ENCODE measurements at regions not wholly inside any gene's neighbourhood (a gene's known extent, or its start where the extent isn't known, plus 50 kb on each side); places are given as distances from the start of the nearest gene placed in this dataset.

DNA sequence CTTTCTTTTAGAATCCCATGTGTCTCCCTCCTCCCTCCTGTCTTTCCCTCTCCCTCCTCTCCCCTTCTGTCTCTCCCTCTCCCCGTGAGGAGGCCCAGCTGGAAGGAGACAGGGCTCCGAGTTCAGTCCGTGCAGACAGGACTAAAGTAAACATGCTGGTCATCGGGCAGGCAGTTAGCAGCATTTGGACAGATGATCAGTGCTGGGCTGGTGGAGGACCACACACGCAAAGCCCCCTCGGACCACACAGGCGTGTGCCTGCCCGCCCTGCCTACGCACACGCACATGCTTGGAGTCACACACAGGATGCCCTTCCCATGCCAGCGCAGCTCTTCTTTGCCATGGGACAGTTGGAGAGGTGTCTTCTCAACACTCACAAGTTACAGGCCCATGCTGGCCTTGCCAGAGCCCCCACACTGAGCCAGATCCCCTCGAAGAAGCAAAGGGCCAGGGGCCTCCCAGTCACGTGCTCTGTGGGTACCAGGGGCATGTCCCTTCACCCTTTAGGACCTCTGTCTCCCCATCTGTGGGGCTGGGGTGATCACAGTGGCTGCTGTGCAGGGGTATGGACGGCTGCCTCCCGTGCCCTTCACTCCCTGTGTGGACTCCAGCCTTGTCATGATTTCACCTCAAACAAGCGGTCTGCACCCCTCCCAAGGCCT lies 215.7 kb upstream of the FOXF1 start:
- TF ChIP-seq POLR2A (IDR thresholded peaks at IDR 0.05), result no peak
- TF ChIP-seq, protein P1, sequence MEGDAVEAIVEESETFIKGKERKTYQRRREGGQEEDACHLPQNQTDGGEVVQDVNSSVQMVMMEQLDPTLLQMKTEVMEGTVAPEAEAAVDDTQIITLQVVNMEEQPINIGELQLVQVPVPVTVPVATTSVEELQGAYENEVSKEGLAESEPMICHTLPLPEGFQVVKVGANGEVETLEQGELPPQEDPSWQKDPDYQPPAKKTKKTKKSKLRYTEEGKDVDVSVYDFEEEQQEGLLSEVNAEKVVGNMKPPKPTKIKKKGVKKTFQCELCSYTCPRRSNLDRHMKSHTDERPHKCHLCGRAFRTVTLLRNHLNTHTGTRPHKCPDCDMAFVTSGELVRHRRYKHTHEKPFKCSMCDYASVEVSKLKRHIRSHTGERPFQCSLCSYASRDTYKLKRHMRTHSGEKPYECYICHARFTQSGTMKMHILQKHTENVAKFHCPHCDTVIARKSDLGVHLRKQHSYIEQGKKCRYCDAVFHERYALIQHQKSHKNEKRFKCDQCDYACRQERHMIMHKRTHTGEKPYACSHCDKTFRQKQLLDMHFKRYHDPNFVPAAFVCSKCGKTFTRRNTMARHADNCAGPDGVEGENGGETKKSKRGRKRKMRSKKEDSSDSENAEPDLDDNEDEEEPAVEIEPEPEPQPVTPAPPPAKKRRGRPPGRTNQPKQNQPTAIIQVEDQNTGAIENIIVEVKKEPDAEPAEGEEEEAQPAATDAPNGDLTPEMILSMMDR (IDR thresholded peaks at IDR 0.05), result no peak

Measured in lower leg skin (tissue), 3 donors.